Gastrocnemius medialis (tissue), 4 donors: ENCODE measurements at regions not wholly inside any gene's neighbourhood (a gene's known extent, or its start where the extent isn't known, plus 50 kb on each side); places are given as distances from the start of the nearest gene placed in this dataset.

Experiments used
- POLR2A ChIP-seq, 2 donors: fragments of 450-650 bp; IDR thresholded peaks; one replicate each; pipeline ENCODE4 v1.6.1; 2017; ENCODE audit warnings: antibody characterized with exemption in 2 of 2, mild to moderate bottlenecking in 2 of 2, moderate library complexity in 2 of 2
- TF ChIP-seq, protein P1 (sequence below), 5 experiments: fragments of 450-650 bp in 3 of 5; fragments of 200-600 bp in 2 of 5; sonication (generic) in 2 of 5; IDR thresholded peaks in 4 of 5; conservative IDR thresholded peaks in 1 of 5; 1 replicate in 4 of 5; 2 replicates in 1 of 5; pipeline ENCODE4 v1.5.1; 2016 to 2019; ENCODE audit warnings: antibody characterized with exemption in 5 of 5, mild to moderate bottlenecking in 3 of 5, moderate library complexity in 3 of 5

DNA sequence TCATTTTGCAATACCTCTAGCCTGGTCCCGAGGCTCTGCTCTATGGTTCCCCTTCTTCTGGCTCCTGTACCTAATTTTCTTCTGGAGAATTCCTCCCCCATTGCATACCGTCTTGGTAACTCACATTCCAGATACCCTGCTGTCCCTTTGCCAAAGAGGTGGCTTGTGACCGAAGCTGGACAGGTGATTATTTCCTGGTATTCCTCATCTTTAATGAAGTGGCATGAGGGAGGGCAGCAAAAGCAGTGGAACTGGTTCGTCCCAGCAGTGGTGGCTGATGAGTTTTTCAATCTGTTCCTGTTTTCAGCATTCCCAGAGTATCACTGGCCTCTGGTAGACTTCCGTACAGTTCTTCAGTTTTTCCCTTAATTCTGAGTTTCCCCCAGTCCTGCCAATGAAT is 186.2 kb upstream of the CADPS start:
- TF ChIP-seq, protein P1, sequence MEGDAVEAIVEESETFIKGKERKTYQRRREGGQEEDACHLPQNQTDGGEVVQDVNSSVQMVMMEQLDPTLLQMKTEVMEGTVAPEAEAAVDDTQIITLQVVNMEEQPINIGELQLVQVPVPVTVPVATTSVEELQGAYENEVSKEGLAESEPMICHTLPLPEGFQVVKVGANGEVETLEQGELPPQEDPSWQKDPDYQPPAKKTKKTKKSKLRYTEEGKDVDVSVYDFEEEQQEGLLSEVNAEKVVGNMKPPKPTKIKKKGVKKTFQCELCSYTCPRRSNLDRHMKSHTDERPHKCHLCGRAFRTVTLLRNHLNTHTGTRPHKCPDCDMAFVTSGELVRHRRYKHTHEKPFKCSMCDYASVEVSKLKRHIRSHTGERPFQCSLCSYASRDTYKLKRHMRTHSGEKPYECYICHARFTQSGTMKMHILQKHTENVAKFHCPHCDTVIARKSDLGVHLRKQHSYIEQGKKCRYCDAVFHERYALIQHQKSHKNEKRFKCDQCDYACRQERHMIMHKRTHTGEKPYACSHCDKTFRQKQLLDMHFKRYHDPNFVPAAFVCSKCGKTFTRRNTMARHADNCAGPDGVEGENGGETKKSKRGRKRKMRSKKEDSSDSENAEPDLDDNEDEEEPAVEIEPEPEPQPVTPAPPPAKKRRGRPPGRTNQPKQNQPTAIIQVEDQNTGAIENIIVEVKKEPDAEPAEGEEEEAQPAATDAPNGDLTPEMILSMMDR (IDR thresholded peaks at IDR 0.05 in 4 of 5, conservative IDR thresholded peaks at IDR 0.05 in 1 of 5): no peak
- no peak for TF ChIP-seq POLR2A (IDR thresholded peaks at IDR 0.05)
